ENCODE measurements at regions not wholly inside any gene's neighbourhood (a gene's known extent, or its start where the extent isn't known, plus 50 kb on each side); places are given as distances from the start of the nearest gene placed in this dataset.

DNA sequence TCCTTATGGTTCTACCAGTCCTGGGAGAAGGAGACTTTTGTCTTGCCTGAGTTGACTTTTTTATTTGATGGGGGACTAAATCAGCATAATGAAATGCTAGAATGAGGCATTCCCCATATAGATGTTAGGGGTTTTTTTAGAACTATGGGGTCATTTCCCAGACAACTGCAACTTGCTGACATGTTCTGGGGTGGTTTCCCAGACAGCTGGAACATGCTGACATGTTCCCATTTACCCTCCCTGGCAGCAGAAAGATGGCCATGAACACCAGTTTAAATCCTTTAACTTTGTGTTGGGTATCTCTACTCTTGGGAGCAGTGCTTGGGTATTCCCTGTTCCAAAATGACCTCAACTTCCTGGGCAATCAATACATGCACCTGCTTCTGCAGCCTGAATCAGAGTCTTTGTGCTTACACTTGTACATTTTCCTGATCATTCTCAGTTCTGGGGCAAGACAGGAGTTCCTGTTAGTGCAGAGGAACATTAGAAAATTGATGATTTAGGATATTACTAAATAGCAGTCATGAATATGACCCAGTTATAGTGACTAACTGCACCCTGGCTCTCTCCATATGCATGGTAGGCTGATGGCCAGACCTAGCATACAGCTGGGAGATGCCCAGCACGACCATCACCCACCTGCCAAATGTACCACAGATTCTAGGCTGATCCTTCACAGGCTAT is 75.4 kb upstream of the CD5L start:
- Mint-ChIP-seq H3K27me3 (ENCODE audit: insufficient read depth, unreplicated experiment) (peaks cover 91% of the 10 kb centered on the region), H3K4me1 (ENCODE audit: insufficient read depth, unreplicated experiment) (no peaks in the 10 kb centered on the region), H3K36me3 (ENCODE audit: insufficient read depth, unreplicated experiment) (no peaks in the 10 kb centered on the region), H3K9me3 (ENCODE audit: unreplicated experiment) (no peaks in the 10 kb centered on the region), H3K27ac (ENCODE audit: low read depth, unreplicated experiment) (no peak overlapping the region), H3K4me3 (ENCODE audit: unreplicated experiment) (no peak overlapping the region)
- DNase-seq (ENCODE audit: unreplicated experiment), result no peak
- BruUV-seq (replicated peaks), result no TSS peak
- CTCF ChIA-PET, result interaction anchor here (0.6 kb wide), 1 partner anchor 21 kb away, joined by 3 read pairs; no protein-coding TSS in a partner anchor
- POLR2A ChIA-PET, result no interaction called here
- TF ChIP-seq, protein P1, sequence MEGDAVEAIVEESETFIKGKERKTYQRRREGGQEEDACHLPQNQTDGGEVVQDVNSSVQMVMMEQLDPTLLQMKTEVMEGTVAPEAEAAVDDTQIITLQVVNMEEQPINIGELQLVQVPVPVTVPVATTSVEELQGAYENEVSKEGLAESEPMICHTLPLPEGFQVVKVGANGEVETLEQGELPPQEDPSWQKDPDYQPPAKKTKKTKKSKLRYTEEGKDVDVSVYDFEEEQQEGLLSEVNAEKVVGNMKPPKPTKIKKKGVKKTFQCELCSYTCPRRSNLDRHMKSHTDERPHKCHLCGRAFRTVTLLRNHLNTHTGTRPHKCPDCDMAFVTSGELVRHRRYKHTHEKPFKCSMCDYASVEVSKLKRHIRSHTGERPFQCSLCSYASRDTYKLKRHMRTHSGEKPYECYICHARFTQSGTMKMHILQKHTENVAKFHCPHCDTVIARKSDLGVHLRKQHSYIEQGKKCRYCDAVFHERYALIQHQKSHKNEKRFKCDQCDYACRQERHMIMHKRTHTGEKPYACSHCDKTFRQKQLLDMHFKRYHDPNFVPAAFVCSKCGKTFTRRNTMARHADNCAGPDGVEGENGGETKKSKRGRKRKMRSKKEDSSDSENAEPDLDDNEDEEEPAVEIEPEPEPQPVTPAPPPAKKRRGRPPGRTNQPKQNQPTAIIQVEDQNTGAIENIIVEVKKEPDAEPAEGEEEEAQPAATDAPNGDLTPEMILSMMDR (IDR thresholded peaks at IDR 0.05; ENCODE audit: unreplicated experiment), result no peak
- intact Hi-C loops (cut with micrococcal nuclease), result no loop called here

DNA sequence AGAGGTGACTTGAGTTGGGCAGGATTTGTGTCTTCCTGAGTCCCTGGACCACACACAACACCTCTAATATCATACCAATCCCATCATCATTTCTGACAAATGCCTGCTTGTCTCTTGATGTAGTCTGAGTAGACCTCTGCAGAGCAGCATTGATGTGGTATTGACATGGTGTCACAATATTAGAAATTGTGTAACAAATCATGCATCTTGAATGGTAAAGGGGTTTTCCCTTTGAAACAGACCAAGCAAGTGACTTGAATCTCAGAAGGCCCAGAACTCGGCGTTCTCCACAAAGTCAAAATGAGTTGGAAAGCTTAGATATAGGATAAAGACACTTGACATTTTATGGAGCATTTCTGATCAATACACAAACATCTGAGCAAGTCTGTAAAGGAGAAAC is 72.7 kb upstream of the KIRREL1 start:
- BruUV-seq (replicated peaks), result no TSS peak
- ChIA-PET POLR2A (no interaction called here), CTCF (interaction anchor here (0.6 to 1.6 kb wide), 6 partner anchors 13 to 604 kb away, joined by 3 to 7 read pairs (median 3); no protein-coding TSS in a partner anchor)
- no peaks in the 10 kb centered on the region for H3K36me3 Mint-ChIP-seq (ENCODE audit: insufficient read depth, unreplicated experiment)
- intact Hi-C loops (cut with micrococcal nuclease), result no loop called here
- H3K27ac Mint-ChIP-seq (ENCODE audit: low read depth, unreplicated experiment), result no peak overlapping the region
- TF ChIP-seq, protein P1 (IDR thresholded peaks at IDR 0.05; ENCODE audit: unreplicated experiment), result no peak
- no peak overlapping the region for H3K4me3 Mint-ChIP-seq (ENCODE audit: unreplicated experiment)
- H3K4me1 Mint-ChIP-seq (ENCODE audit: insufficient read depth, unreplicated experiment), result no peaks in the 10 kb centered on the region
- peaks cover 85% of the 10 kb centered on the region for H3K27me3 Mint-ChIP-seq (ENCODE audit: insufficient read depth, unreplicated experiment)
- no peaks in the 10 kb centered on the region for H3K9me3 Mint-ChIP-seq (ENCODE audit: unreplicated experiment)
- DNase-seq (ENCODE audit: unreplicated experiment), result no peak

DNA sequence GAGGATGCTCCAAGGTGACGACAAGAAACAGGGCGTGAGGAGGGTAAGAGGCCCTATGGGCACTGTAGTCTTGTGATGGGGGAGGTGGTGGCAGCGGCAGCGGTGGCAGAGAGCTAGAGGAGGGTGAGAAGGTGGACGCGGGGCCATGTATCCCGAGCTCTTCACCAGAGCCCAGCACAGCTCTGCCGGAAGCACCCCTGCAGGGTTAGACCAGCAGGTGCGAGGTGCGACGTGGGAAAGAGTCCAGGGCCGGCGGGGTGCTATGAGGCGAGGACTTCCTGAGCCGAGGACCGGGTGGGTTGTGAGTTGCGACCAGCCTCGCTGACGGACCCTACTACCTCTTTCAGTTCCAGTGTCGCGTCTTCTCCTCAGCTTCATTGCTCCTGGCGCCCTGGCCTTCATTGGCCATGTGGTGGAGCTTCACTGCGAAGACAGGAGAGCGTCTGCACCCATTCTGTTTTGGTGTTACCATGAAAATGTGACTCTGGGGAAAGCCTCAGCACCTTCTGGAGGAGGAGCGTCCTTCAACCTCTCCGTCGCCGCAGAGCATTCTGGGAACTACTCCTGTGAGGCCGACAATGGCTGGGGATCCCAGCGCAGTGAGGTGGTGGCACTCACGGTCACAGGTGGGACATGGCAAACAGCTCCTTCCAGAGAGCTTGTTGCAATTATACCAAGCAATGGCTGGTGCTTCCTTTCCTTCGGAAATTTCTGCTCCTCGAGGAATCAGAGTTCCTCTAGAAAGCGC is 67.9 kb upstream of the KIRREL1 start:
- intact Hi-C loops (cut with micrococcal nuclease), result no loop called here
- Mint-ChIP-seq H3K4me1 (ENCODE audit: insufficient read depth, unreplicated experiment) (no peaks in the 10 kb centered on the region), H3K9me3 (ENCODE audit: unreplicated experiment) (no peaks in the 10 kb centered on the region), H3K36me3 (ENCODE audit: insufficient read depth, unreplicated experiment) (no peaks in the 10 kb centered on the region), H3K27ac (ENCODE audit: low read depth, unreplicated experiment) (no peak overlapping the region), H3K4me3 (ENCODE audit: unreplicated experiment) (no peak overlapping the region), H3K27me3 (ENCODE audit: insufficient read depth, unreplicated experiment) (peaks cover 38% of the 10 kb centered on the region)
- no peak for DNase-seq (ENCODE audit: unreplicated experiment)
- ChIA-PET CTCF (interaction anchor here (0.6 to 1.5 kb wide), 2 partner anchors 66 to 1270 kb away, joined by 3 read pairs; no protein-coding TSS in a partner anchor), POLR2A (interaction anchor here (0.8 kb wide), 1 partner anchor 43 kb away, joined by 3 read pairs; no protein-coding TSS in a partner anchor)
- TF ChIP-seq, protein P1 (IDR thresholded peaks at IDR 0.05; ENCODE audit: unreplicated experiment), result no peak
- BruUV-seq (replicated peaks), result no TSS peak

DNA sequence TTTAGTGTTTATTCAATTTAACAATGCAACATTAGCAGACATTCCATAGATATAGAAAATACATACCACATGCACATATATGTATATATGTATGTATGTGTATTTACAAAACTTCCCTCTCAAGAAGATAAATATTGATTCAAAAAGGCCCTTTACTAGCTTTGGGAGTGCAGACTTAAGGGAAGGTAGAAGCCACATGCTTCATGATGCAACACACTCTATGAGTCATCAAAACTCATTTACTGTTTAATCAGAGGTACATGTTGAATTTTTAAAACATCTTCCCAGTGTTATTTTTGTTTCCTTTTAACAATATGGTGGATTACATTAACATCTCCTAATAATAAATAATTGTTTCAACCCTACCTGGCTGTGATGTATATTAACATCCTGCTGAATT is 61.4 kb upstream of the KIRREL1 start:
- H3K27me3 Mint-ChIP-seq (ENCODE audit: insufficient read depth, unreplicated experiment), result peaks cover 2% of the 10 kb centered on the region
- DNase-seq (ENCODE audit: unreplicated experiment), result peak; percentile 74
- CTCF ChIA-PET, result no interaction called here
- H3K4me1 Mint-ChIP-seq (ENCODE audit: insufficient read depth, unreplicated experiment), result no peaks in the 10 kb centered on the region
- BruUV-seq (replicated peaks), result no TSS peak
- no peaks in the 10 kb centered on the region for H3K36me3 Mint-ChIP-seq (ENCODE audit: insufficient read depth, unreplicated experiment)
- H3K4me3 Mint-ChIP-seq (ENCODE audit: unreplicated experiment), result no peak overlapping the region
- intact Hi-C loops (cut with micrococcal nuclease), result no loop called here
- TF ChIP-seq, protein P1 (IDR thresholded peaks at IDR 0.05; ENCODE audit: unreplicated experiment), result no peak
- no peak overlapping the region for H3K27ac Mint-ChIP-seq (ENCODE audit: low read depth, unreplicated experiment)
- no peaks in the 10 kb centered on the region for H3K9me3 Mint-ChIP-seq (ENCODE audit: unreplicated experiment)
- POLR2A ChIA-PET, result interaction anchor here (0.9 kb wide), 1 partner anchor 54 kb away, joined by 4 read pairs; no protein-coding TSS in a partner anchor

Data from MCF 10A (cell line).